D721Med (cell line): ENCODE measurements at regions not wholly inside any gene's neighbourhood (a gene's known extent, or its start where the extent isn't known, plus 50 kb on each side); places are given as distances from the start of the nearest gene placed in this dataset.

Experiments
- DNase-seq: peaks from one replicate; pipeline ENCODE4 v3.0.0; 2011; ENCODE audit warnings: low spot score; ENCODE audit not compliant: insufficient read length
- FAIRE-seq: peaks from 2 replicates; lab custom pipeline; 2011; peaks lifted over from hg19 to GRCh38; lab: Jason Lieb, UNC
- CTCF ChIP-seq: IDR thresholded peaks from 2 replicates; pipeline ENCODE4 v1.5.1; 2012; ENCODE audit warnings: mild to moderate bottlenecking, control low read depth; ENCODE audit not compliant: insufficient read depth; ENCODE audit errors: missing control alignments

GRCh38 chr12:92272061-92272964 is 126.7 kb upstream of the BTG1 start:
- TF ChIP-seq CTCF = no peak
- DNase-seq (no peak), FAIRE-seq (no peak)

- TF ChIP-seq CTCF = no peak
- DNase-seq (no peak), FAIRE-seq (no peak)
Observed at GRCh38 chr12:92271341-92271740, 125.7 kb upstream of the BTG1 start.

- no peak for DNase-seq
- no peak for FAIRE-seq
- TF ChIP-seq CTCF = no peak
Observed at GRCh38 chr12:92270521-92270920, 124.9 kb upstream of the BTG1 start.

GRCh38 chr12:92268946-92269345 is 123.3 kb upstream of the BTG1 start:
- TF ChIP-seq CTCF = no peak
- DNase-seq (no peak), FAIRE-seq (no peak)

GRCh38 chr12:92261692-92262091 is 116.0 kb upstream of the BTG1 start:
- DNase-seq (no peak), FAIRE-seq (no peak)
- no peak for TF ChIP-seq CTCF

GRCh38 chr12:92261071-92261470 is 115.4 kb upstream of the BTG1 start:
- DNase-seq (no peak), FAIRE-seq (no peak)
- TF ChIP-seq CTCF = no peak

GRCh38 chr12:92259696-92260251 is 114.1 kb upstream of the BTG1 start:
- no peak for TF ChIP-seq CTCF
- FAIRE-seq (no peak), DNase-seq (no peak)
